ENCODE measurements at regions not wholly inside any gene's neighbourhood (a gene's known extent, or its start where the extent isn't known, plus 50 kb on each side); places are given as distances from the start of the nearest gene placed in this dataset.

GRCh38 chr5:166724284-166724683 lies 1567.2 kb upstream of the WWC1 start:
- no peak for TF ChIP-seq CTCF (optimal IDR thresholded peaks at IDR 0.05 in 1 of 3, IDR thresholded peaks at IDR 0.05 in 1 of 3, conservative IDR thresholded peaks at IDR 0.05 in 1 of 3; ENCODE audit: extremely low read depth in 1 of 3, insufficient read depth in 2 of 3, low read length in 3 of 3)
- no peak for TF ChIP-seq EZH2 (IDR thresholded peaks at IDR 0.05; ENCODE audit: low read length)

Data from keratinocyte (primary cell).